KG1 (cell line): ENCODE measurements at regions not wholly inside any gene's neighbourhood (a gene's known extent, or its start where the extent isn't known, plus 50 kb on each side); places are given as distances from the start of the nearest gene placed in this dataset.
"Not testable (repeated sequence)": the region's sequence is repeated elsewhere in the genome, so short reads cannot be mapped to it uniquely, and the experiment has no call there.

ENCODE experiments used
- DNase-seq: peaks from one replicate; lab custom pipeline; 2025; lab: John Stamatoyannopoulos, UW

GRCh38 chr12:93979189-93979588 lies 169.2 kb upstream of the PLXNC1 start:
- no peak for DNase-seq

GRCh38 chr12:93980711-93981110 lies 167.7 kb upstream of the PLXNC1 start:
- no peak for DNase-seq

GRCh38 chr12:93981411-93981810 lies 167.0 kb upstream of the PLXNC1 start:
- no peak for DNase-seq

- no peak for DNase-seq
Observed at GRCh38 chr12:93982771-93983315, 165.5 kb upstream of the PLXNC1 start.

- no peak for DNase-seq
Observed at GRCh38 chr12:93984005-93984404, 164.4 kb upstream of the PLXNC1 start.

DNA sequence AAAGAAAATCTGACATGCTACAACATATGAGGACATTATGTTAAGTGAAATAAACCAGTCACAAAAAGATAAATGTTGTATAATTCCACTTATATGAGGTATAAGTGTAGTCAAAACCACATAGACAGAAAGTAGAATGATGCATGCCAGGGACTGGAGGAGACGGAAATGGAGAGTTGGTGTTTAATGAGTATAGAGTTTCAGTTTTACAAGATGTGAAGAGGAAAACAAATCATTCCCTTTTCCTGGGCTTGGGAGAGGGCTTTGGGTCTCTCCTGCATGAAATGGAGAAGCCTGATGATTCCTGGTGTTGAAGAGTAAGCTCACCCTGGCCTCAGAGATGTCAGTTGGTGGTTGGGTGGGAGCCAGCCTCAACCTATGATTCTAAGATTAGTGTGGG lies 158.4 kb upstream of the PLXNC1 start:
- DNase-seq: no peak

- DNase-seq: no peak
Observed at GRCh38 chr12:93990832-93991803, 157.3 kb upstream of the PLXNC1 start.

- DNase-seq: no peak
Observed at GRCh38 chr12:93991829-93992461, 156.4 kb upstream of the PLXNC1 start.

- no peak for DNase-seq
Observed at GRCh38 chr12:93994721-93995120, 153.7 kb upstream of the PLXNC1 start.

DNA sequence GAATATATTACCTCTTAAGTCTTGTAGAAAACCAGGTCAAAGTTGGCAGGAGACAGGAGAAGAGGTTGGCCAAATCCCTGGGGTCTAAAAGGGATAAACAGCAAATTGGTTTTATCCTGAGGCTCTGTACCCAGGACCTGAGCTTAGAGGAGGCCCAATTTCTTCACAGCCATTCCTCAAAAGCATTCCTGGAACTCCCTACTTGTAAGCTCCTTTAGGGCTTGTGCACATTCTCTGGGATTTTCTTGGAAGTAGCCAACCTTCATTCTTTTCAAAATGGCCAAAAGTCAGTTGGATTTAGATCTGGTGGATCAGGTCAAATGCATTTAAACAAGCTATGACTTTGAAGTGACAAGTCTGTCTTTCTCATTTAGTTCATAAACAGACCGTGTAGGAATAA lies 152.1 kb upstream of the PLXNC1 start:
- DNase-seq: no peak

GRCh38 chr12:94001691-94002090 lies 146.7 kb upstream of the PLXNC1 start:
- no peak for DNase-seq

- DNase-seq: not testable (repeated sequence)
Observed at GRCh38 chr12:94002925-94003324, 145.5 kb upstream of the PLXNC1 start.

DNA sequence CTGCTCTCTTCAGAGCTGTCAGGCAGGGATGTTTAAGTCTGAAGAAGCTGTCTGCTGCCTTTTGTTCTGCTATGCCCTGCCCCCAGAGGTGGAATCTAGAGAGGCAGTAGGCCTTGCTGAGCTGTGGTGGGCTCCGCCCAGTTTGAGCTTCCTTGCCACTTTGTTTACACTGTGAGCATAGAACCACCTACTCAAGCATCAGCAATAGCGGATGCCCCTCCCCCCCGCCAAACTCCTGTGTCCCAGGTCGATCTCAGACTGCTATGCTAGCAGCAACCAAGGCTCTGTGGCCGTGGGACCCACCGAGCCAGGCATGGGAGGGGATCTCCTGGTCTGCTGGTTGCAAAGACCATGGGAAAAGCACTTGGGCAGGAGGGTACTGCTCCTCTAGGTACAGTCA lies 140.5 kb upstream of the PLXNC1 start:
- not testable (repeated sequence) for DNase-seq

DNA sequence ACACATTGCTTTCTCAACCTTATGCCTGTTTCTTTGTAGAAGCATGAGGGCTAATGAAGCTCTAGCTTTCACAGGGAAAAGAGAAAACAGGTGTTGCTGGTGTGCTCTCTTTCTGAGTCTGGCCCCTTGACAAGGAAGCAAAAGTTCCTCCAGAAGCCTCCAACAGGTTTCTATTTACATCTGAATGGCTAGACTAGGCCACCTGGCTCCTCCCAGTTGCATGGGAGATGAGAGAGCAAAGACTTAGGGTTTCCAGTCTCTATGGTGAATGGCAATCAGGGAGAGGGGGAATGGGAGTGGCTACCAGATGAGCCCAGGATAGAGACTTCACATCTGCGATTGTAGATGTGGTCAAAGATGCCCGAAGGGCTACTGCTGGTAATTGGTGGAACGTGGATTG lies 138.1 kb upstream of the PLXNC1 start:
- no peak for DNase-seq

GRCh38 chr12:94012071-94012470 lies 136.3 kb upstream of the PLXNC1 start:
- no peak for DNase-seq

- no peak for DNase-seq
Observed at GRCh38 chr12:94012590-94012989, 135.8 kb upstream of the PLXNC1 start.

GRCh38 chr12:94017247-94017646 lies 131.1 kb upstream of the PLXNC1 start:
- DNase-seq: not testable (repeated sequence)

- no peak for DNase-seq
Observed at GRCh38 chr12:94020335-94020734, 128.0 kb upstream of the PLXNC1 start.

GRCh38 chr12:94023879-94024278 lies 124.5 kb upstream of the PLXNC1 start:
- no peak for DNase-seq

DNA sequence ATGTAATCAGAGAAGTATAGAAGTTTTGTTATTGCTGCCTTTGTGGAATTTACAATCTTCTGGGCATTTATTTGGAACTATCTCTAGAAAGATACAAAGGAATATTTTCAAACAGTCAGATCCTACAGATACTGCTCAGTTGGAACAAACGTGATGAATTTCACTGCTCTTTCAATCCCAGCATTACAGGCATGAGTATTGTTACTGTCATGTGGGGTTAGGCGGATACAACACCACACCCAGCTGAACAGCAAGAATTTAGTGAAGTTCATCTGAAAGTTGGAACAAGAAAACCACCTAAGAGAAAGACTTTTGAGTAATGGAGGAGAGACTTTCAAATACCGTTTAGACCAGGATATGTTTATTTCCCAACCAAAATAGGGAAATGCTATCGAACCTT lies 123.3 kb upstream of the PLXNC1 start:
- DNase-seq: no peak

- no peak for DNase-seq
Observed at GRCh38 chr12:94025756-94026155, 122.6 kb upstream of the PLXNC1 start.

DNA sequence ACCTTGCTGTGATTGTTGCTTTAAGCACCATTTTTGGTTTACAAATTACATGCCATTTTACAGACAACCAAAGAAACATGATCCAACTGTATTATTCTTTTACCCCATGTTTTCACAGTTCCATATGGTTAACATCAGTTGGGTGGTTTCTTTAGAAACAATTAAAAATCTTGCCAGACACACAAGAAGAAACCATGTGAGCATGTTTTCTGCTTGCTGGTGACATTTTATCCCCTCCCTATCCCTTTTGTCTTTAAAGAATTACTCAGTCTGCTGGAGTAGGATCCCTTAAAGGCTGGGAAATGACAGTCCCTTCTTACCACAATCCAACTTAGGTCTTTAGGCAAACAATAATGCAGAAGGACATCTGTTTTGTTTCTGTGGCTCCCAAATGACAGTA lies 121.8 kb upstream of the PLXNC1 start:
- DNase-seq: no peak

- DNase-seq: no peak
Observed at GRCh38 chr12:94027561-94027960, 120.8 kb upstream of the PLXNC1 start.
